GM21526 (cell line): ENCODE measurements at regions not wholly inside any gene's neighbourhood (a gene's known extent, or its start where the extent isn't known, plus 50 kb on each side); places are given as distances from the start of the nearest gene placed in this dataset.
"Not testable (repeated sequence)": the region's sequence is repeated elsewhere in the genome, so short reads cannot be mapped to it uniquely, and the experiment has no call there.

Experiments
- ATAC-seq: cut with Tn5 transposase; IDR thresholded peaks from one replicate; pipeline ENCODE4 v1.9.1; 2021; ENCODE audit warnings: moderate library complexity; ENCODE audit not compliant: unreplicated experiment, low FRiP score

GRCh38 chr12:131578828-131579470 is 131.9 kb upstream of the SFSWAP start:
- ATAC-seq, result no peak

- no peak for ATAC-seq
Observed at GRCh38 chr12:131583090-131583712, 127.7 kb upstream of the SFSWAP start.

- no peak for ATAC-seq
Observed at GRCh38 chr12:131586269-131586668, 124.6 kb upstream of the SFSWAP start.

GRCh38 chr12:131586761-131587160 is 124.1 kb upstream of the SFSWAP start:
- no peak for ATAC-seq

- ATAC-seq, result no peak
Observed at GRCh38 chr12:131587565-131587964, 123.3 kb upstream of the SFSWAP start.

GRCh38 chr12:131589221-131589897 is 121.5 kb upstream of the SFSWAP start:
- no peak for ATAC-seq

GRCh38 chr12:131589966-131590365 is 120.9 kb upstream of the SFSWAP start:
- ATAC-seq, result no peak

GRCh38 chr12:131591136-131591535 is 119.8 kb upstream of the SFSWAP start:
- ATAC-seq, result no peak

GRCh38 chr12:131591714-131592709 is 118.9 kb upstream of the SFSWAP start:
- ATAC-seq, result no peak

GRCh38 chr12:131592972-131593371 is 117.9 kb upstream of the SFSWAP start:
- ATAC-seq, result peak; percentile 97

- no peak for ATAC-seq
Observed at GRCh38 chr12:131593406-131593805, 117.5 kb upstream of the SFSWAP start.

GRCh38 chr12:131596115-131596514 is 114.8 kb upstream of the SFSWAP start:
- ATAC-seq, result no peak

GRCh38 chr12:131597333-131597732 is 113.6 kb upstream of the SFSWAP start:
- ATAC-seq, result no peak

GRCh38 chr12:131598717-131599116 is 112.2 kb upstream of the SFSWAP start:
- no peak for ATAC-seq

- no peak for ATAC-seq
Observed at GRCh38 chr12:131599190-131600159, 111.4 kb upstream of the SFSWAP start.

- ATAC-seq, result no peak
Observed at GRCh38 chr12:131600160-131600532, 110.7 kb upstream of the SFSWAP start.

GRCh38 chr12:131601499-131601898 is 109.4 kb upstream of the SFSWAP start:
- ATAC-seq, result not testable (repeated sequence)

- ATAC-seq, result no peak
Observed at GRCh38 chr12:131603106-131603938, 107.6 kb upstream of the SFSWAP start.
